Skeletal muscle satellite cell (primary cell): ENCODE measurements at regions not wholly inside any gene's neighbourhood (a gene's known extent, or its start where the extent isn't known, plus 50 kb on each side); places are given as distances from the start of the nearest gene placed in this dataset.

Source experiments
- H3K27me3 ChIP-seq: 2 replicates; pipeline ENCODE4 v1.7.0; 2013; ENCODE audit warnings: low read length; ENCODE audit not compliant: control insufficient read depth, insufficient read depth
- H3K36me3 ChIP-seq: 2 replicates; pipeline ENCODE4 v1.7.0; 2013; ENCODE audit warnings: mild to moderate bottlenecking, control low read depth, low read length; ENCODE audit not compliant: insufficient read depth
- H3K4me1 ChIP-seq: 2 replicates; pipeline ENCODE4 v1.7.0; 2013; ENCODE audit warnings: low read length; ENCODE audit not compliant: control insufficient read depth, insufficient read depth
- H3K4me2 ChIP-seq: 2 replicates; pipeline ENCODE4 v1.7.0; 2013; ENCODE audit warnings: mild to moderate bottlenecking, low read length
- H3K4me3 ChIP-seq: 2 replicates; pipeline ENCODE4 v1.7.0; 2013; ENCODE audit warnings: low read length
- H3K9ac ChIP-seq: 2 replicates; pipeline ENCODE4 v1.7.0; 2013; ENCODE audit warnings: mild to moderate bottlenecking, low read depth, low read length, moderate library complexity
- H3K9me3 ChIP-seq: replicated peaks from 2 replicates; pipeline ENCODE4 v1.7.0; 2013; ENCODE audit warnings: mild to moderate bottlenecking, control low read depth, low read length

DNA sequence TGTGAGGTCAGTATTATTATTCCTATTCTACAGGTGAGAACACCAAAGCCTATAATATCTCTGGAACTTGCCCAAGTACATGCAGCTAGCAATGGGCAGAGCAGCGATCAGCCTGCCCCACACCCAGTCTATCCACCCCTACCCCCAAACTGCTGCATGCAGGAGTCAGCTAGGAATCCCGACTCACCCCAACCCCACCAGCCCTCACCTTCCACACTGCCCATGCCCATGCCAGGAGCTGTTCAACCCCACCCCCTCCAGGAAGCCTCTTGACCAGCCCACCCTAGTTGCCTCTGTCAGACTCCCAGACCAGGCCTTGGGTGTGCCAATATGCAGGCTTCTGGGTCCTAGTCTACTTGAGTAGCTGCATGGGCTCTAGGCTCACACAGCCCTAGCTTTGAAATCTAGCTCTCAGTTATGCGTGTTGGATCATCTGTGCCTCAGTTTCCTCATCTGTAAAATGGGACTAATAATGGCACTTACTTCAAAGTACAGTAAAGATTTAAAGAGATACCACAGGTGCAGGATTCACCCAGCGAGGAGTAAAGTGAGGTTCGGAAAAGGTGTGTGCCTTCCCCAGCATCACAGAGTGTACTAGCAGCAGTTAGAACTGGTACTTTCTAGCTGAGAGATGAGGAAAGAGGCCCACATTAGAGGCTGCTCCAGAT is 173.2 kb downstream of the VEGFA start:
- no peaks in the 10 kb centered on the region for H3K36me3 ChIP-seq
- H3K4me3 ChIP-seq: no peak overlapping the region
- peaks cover 5% of the 10 kb centered on the region for H3K9me3 ChIP-seq
- H3K4me1 ChIP-seq: peaks cover 4% of the 10 kb centered on the region
- no peak overlapping the region for H3K4me2 ChIP-seq
- no peaks in the 10 kb centered on the region for H3K27me3 ChIP-seq
- H3K9ac ChIP-seq: no peak overlapping the region

DNA sequence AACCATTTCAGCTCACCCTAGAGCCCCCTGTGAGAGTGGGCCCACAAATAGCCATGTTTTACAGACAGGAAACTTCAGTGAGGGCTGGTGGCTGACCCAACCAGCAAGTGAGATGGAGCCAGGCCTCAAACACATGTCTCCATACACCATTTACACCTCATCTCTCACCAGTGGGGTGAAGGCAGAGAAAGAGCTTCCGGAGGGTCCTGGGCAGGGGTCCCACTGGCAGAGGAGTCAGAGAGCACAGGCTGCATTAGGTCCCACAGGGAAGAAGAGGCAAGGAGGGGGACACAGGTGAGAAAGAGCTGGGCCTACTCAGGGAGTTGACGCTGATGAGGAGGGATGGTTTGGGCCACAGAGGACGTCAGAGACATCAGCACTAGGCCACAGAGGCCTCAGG is 172.6 kb downstream of the VEGFA start:
- H3K36me3 ChIP-seq: no peaks in the 10 kb centered on the region
- no peak overlapping the region for H3K9ac ChIP-seq
- peaks cover 5% of the 10 kb centered on the region for H3K9me3 ChIP-seq
- no peak overlapping the region for H3K4me2 ChIP-seq
- H3K27me3 ChIP-seq: no peaks in the 10 kb centered on the region
- H3K4me1 ChIP-seq: peaks cover 4% of the 10 kb centered on the region
- H3K4me3 ChIP-seq: no peak overlapping the region

DNA sequence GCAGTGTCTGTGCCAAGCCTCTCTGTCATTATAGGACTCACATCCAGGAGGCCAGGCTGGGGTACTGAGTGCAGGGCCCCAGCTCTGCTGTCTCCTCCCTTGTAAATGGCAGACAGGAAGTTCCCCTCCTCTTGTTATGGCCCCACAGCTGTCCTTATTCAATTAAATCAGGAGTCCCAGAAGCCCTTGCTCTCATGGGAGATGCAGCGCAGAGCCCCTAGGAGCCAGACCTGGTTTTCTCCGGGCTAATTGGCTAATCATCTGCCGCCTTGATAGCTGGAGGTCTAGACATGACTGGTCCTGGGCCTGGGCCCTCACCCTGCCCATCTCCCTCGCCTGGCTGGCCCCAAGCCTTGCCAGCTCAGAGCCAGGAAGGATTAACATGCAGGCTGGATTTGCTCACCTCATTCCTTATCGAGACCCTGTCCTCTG is 172.0 kb downstream of the VEGFA start:
- Histone ChIP-seq H3K27me3 (no peaks in the 10 kb centered on the region), H3K4me2 (no peak overlapping the region), H3K4me3 (no peak overlapping the region), H3K9me3 (peaks cover 5% of the 10 kb centered on the region), H3K36me3 (no peaks in the 10 kb centered on the region), H3K9ac (no peak overlapping the region), H3K4me1 (peaks cover 4% of the 10 kb centered on the region)

- Histone ChIP-seq H3K4me3 (no peak overlapping the region), H3K36me3 (no peaks in the 10 kb centered on the region), H3K9me3 (peaks cover 5% of the 10 kb centered on the region), H3K9ac (no peak overlapping the region), H3K4me2 (no peak overlapping the region), H3K4me1 (peaks cover 4% of the 10 kb centered on the region), H3K27me3 (no peaks in the 10 kb centered on the region)
Observed at GRCh38 chr6:43941174-43941573, 171.2 kb downstream of the VEGFA start.

DNA sequence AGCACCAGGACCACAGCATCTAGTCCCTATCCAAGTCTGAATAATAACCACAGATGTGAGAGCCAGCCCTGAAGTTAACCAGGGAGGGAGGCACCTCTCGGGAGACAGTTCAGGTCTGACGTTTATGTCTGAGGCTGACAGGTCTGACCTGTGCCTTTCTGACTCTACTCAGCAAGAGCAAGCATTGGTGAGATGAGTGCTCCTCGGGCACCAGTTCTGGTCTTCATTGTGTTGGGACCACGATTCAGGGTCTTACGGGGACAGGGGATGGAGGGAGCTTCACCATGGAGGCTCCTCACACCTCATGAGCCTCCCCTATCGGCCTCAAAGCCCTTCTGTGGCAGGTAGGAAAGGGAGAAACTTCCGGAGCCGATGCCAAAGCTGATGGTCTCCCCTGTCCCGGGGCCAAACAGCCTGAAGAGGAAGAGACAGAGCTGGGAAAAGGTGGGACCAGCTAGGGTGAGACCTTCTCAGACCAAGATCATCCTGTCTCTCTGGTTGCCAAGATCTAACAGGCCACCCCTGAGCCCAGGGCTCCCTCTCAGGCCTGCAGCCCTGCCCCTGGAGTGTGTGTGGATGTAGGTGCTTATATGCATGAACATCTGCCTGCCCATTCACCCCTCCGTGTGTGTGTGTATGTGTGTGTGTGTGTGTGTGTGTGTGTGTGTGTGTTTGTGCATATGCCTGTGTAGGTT is 170.5 kb downstream of the VEGFA start:
- peaks cover 2% of the 10 kb centered on the region for H3K9me3 ChIP-seq
- no peaks in the 10 kb centered on the region for H3K27me3 ChIP-seq
- H3K4me2 ChIP-seq: no peak overlapping the region
- no peaks in the 10 kb centered on the region for H3K36me3 ChIP-seq
- peaks cover 4% of the 10 kb centered on the region for H3K4me1 ChIP-seq
- H3K9ac ChIP-seq: no peak overlapping the region
- H3K4me3 ChIP-seq: no peak overlapping the region

GRCh38 chr6:43940071-43940392 is 170.0 kb downstream of the VEGFA start:
- Histone ChIP-seq H3K9me3 (no peaks in the 10 kb centered on the region), H3K4me2 (no peak overlapping the region), H3K9ac (no peak overlapping the region), H3K27me3 (no peaks in the 10 kb centered on the region), H3K36me3 (no peaks in the 10 kb centered on the region), H3K4me3 (no peak overlapping the region), H3K4me1 (peaks cover 4% of the 10 kb centered on the region)

DNA sequence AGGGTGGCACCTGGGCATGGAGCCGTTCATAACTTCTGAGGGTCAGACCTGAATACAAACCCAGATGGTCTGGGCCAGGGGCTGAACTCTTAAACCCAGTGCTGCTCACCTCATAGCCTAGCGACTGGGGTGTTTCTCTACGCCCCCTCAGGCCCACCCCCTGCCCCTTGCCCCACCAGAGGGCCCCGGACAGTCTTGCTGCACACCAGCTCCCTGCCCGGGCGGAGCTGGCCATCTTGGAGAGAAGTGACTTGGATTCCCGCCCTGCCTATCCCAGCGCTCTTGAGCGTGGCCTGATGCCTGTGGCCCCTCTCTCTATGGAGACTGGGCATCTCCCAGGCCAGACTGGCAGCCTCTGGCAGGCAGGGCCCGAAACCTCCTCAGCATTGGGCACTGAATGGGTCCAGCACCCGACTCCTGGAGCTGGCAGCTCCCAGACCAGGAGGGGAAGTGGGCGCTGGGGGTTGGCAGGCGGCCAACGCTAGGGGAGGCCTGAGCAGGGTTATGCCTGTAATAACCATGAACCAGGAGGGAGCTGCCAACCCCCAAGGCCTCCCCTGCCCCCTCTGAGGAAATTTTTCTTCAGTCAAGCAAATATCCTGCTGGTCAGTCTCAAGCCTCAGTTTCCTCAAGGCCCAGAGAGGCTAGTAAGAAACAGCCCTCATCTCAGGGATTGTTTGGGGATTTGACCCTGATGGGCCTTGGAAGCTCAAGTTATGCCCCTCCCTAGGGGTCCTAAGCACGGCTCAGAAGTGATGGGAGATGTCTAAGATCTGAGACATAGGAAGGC is 169.5 kb downstream of the VEGFA start:
- no peak overlapping the region for H3K9ac ChIP-seq
- H3K36me3 ChIP-seq: no peaks in the 10 kb centered on the region
- no peaks in the 10 kb centered on the region for H3K27me3 ChIP-seq
- H3K4me3 ChIP-seq: no peak overlapping the region
- no peak overlapping the region for H3K4me2 ChIP-seq
- peaks cover 4% of the 10 kb centered on the region for H3K4me1 ChIP-seq
- no peaks in the 10 kb centered on the region for H3K9me3 ChIP-seq

DNA sequence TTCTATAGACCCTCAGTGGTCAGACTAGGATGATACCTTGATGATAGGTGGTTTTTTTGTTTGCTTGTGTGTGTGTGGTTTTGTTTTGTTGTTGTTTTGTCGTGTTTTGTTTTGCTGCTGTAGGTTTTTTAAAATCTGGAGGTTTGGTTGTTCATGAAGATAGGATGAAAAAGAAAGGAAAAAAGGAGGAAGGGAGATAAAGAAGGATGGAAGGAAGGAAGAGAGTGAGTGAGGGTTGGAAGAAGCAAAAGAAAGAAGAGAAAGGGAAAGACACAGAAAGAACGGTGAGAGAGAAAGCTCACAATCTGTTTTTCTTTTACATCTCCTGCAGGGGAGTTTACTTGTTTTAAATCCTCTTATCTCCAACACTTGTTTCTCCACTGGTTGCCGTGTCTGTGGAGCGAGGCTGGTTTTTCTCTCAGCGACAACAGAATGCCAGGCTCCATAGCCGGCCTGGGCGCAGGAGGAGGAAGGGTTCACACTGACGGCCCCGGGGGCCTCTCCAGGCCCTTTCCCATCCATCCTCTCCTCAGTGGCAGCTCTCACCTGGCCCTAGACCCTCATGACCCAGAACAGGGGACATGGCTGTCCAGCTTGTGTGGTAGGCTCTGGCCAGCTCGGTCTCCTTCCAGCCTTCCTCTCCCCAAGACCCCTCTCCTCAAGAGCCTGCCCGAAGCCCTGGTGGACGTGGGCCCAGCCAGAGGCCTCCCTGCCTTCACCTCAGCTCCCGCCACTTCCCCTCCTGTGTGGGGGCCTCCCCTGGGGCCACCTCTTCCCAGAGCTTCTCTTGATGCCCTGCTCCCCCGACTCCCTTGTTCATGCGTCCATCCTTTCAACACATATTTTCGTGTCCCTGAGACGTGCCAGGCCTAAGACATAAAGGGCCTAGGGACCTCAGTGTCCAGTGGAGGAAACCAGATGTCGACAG is 168.4 kb downstream of the VEGFA start:
- Histone ChIP-seq H3K4me1 (no peaks in the 10 kb centered on the region), H3K9me3 (no peaks in the 10 kb centered on the region), H3K9ac (no peak overlapping the region), H3K27me3 (no peaks in the 10 kb centered on the region), H3K36me3 (no peaks in the 10 kb centered on the region), H3K4me2 (no peak overlapping the region), H3K4me3 (no peak overlapping the region)

DNA sequence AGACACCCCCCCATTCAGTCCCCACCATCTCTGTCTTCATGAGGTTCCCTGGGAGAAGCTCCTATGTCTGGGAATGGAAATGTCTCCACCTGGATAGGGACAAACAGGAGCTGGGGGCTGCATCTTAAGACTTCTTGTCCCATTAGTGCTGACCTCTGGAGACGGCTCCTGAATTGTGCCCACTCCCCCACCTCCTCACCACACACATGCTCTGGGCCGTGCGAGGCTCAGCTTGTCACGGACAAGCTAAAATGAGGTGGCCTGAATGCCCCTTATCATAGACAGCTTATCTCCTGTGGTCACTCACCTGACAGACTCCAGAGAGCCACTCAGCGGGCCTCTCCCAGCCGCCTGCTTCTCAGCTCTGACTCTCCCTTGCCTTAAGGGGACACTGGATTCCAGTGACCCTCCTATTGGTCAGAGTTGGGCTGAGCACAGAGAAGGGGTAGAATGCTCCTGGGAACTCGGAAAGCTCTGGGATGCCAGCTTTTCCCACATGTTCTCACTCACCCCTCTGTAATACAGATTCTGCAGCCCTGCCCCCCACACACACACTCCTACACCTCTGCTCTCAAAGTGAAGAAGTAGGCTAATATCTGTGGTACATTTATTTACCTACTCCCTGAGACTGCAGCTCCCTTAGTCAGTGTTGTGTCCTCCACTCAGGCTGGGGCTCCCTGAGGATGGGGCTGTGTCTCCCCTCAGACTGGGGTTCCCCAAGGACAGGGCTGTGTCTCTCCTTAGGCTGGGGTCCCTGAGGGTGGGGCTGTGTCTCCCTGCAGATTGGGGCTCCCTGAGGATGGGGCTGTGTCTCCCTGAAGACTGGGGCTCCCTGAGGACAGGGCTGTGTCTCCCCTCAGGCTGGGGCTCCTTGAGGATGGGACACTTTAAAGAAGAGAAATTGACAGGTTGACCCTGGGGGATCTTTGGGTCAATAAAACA is 167.5 kb downstream of the VEGFA start:
- Histone ChIP-seq H3K36me3 (no peaks in the 10 kb centered on the region), H3K4me3 (no peak overlapping the region), H3K4me1 (no peaks in the 10 kb centered on the region), H3K27me3 (no peaks in the 10 kb centered on the region), H3K9me3 (no peaks in the 10 kb centered on the region), H3K4me2 (no peak overlapping the region), H3K9ac (no peak overlapping the region)

- Histone ChIP-seq H3K27me3 (no peaks in the 10 kb centered on the region), H3K4me2 (no peak overlapping the region), H3K9me3 (no peaks in the 10 kb centered on the region), H3K4me3 (no peak overlapping the region), H3K4me1 (no peaks in the 10 kb centered on the region), H3K9ac (no peak overlapping the region), H3K36me3 (no peaks in the 10 kb centered on the region)
Observed at GRCh38 chr6:43936476-43936875, 166.5 kb downstream of the VEGFA start.
